Uterus (tissue), 3 donors: ENCODE measurements at regions not wholly inside any gene's neighbourhood (a gene's known extent, or its start where the extent isn't known, plus 50 kb on each side); places are given as distances from the start of the nearest gene placed in this dataset.

Experiments used
- DNase-seq, 2 donors: peaks; one replicate each; pipeline ENCODE4 v3.0.0-alpha.2; 2019 to 2020
- H3K27ac ChIP-seq, 2 donors: fragments of 200-600 bp; sonication (generic); 1 replicate in 1 of 2; 2 replicates in 1 of 2; pipeline ENCODE4 v1.5.1; 2016 to 2018
- H3K27me3 ChIP-seq, 2 donors: fragments of 200-600 bp; sonication (generic); one replicate each; pipeline ENCODE4 v1.5.1; 2018 to 2019; ENCODE audit warnings: control low read depth in 1 of 2
- H3K36me3 ChIP-seq, 2 donors: fragments of 200-600 bp; sonication (generic); one replicate each; pipeline ENCODE4 v1.5.1; 2019; ENCODE audit warnings: control low read depth in 1 of 2
- H3K4me1 ChIP-seq, 2 donors: fragments of 200-600 bp; sonication (generic); one replicate each; pipeline ENCODE4 v1.5.1; 2018 to 2019; ENCODE audit warnings: control low read depth in 1 of 2
- H3K4me3 ChIP-seq, 2 donors: fragments of 200-600 bp; sonication (generic); 1 replicate in 1 of 2; 2 replicates in 1 of 2; pipeline ENCODE4 v1.5.1; 2018 to 2019; ENCODE audit warnings: mild to moderate bottlenecking in 1 of 2
- H3K9me3 ChIP-seq, 2 donors: fragments of 200-600 bp; sonication (generic); one replicate each; pipeline ENCODE4 v1.5.1; 2019; ENCODE audit warnings: control low read depth in 1 of 2
- POLR2A ChIP-seq, 2 donors: fragments of 450-650 bp; IDR thresholded peaks; one replicate each; pipeline ENCODE4 v1.6.1; 2016; ENCODE audit warnings: antibody characterized with exemption in 2 of 2, mild to moderate bottlenecking in 1 of 2, moderate library complexity in 1 of 2
- intact Hi-C: fragments of 100-400 bp; cut with DNase I; formaldehyde crosslinking; loops from one replicate; pipeline ENCODE4 v1.15.1; 2023; ENCODE audit warnings: low total_unique reads
- TF ChIP-seq, protein P1 (sequence below), 4 experiments: fragments of 200-600 bp in 2 of 4; fragments of 450-650 bp in 2 of 4; sonication (generic) in 2 of 4; IDR thresholded peaks; one replicate each; pipeline ENCODE4 v1.5.1; 2016 to 2019; ENCODE audit warnings: antibody characterized with exemption in 4 of 4, mild to moderate bottlenecking in 2 of 4, moderate library complexity in 1 of 4
- donor health status: DM: yes; HTN: yes; CAD: no.

DNA sequence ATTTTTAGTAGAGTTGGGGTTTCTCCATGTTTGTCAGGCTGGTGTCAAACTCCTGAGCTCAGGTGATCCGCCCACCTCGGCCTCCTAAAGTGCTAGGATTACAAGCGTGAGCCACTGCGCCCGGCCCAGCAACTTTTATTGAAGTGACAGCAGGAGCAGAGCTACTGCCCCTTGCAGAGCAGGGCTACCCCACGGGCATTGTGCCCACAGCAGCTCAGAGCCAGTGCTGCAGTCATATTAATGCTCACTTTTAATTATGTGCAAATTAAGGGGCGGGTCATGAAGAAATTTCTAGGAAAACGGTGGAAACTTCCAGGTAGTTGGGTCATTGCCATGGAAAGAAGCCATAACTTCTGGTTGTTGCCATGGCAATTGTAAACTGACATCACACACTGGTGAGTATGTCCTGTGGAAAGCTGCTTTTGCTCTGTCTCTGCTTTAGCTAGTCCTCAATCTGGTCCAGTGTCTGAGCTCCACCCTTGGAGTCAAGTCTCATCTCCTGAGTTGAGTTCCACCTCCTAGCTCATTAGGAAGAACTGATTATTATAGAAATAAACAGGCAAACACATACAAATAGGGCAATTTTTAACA is 127.3 kb upstream of the ADGRL4 start:
- H3K4me3 ChIP-seq, result no peak overlapping the region
- no peaks in the 10 kb centered on the region for H3K4me1 ChIP-seq
- intact Hi-C loops, result no loop called here
- TF ChIP-seq, protein P1, sequence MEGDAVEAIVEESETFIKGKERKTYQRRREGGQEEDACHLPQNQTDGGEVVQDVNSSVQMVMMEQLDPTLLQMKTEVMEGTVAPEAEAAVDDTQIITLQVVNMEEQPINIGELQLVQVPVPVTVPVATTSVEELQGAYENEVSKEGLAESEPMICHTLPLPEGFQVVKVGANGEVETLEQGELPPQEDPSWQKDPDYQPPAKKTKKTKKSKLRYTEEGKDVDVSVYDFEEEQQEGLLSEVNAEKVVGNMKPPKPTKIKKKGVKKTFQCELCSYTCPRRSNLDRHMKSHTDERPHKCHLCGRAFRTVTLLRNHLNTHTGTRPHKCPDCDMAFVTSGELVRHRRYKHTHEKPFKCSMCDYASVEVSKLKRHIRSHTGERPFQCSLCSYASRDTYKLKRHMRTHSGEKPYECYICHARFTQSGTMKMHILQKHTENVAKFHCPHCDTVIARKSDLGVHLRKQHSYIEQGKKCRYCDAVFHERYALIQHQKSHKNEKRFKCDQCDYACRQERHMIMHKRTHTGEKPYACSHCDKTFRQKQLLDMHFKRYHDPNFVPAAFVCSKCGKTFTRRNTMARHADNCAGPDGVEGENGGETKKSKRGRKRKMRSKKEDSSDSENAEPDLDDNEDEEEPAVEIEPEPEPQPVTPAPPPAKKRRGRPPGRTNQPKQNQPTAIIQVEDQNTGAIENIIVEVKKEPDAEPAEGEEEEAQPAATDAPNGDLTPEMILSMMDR (IDR thresholded peaks at IDR 0.05), result no peak
- TF ChIP-seq POLR2A (IDR thresholded peaks at IDR 0.05), result no peak
- H3K9me3 ChIP-seq, result no peaks in the 10 kb centered on the region
- DNase-seq, result no peak
- H3K27me3 ChIP-seq, result no peaks in the 10 kb centered on the region
- H3K36me3 ChIP-seq, result no peaks in the 10 kb centered on the region
- no peak overlapping the region for H3K27ac ChIP-seq

DNA sequence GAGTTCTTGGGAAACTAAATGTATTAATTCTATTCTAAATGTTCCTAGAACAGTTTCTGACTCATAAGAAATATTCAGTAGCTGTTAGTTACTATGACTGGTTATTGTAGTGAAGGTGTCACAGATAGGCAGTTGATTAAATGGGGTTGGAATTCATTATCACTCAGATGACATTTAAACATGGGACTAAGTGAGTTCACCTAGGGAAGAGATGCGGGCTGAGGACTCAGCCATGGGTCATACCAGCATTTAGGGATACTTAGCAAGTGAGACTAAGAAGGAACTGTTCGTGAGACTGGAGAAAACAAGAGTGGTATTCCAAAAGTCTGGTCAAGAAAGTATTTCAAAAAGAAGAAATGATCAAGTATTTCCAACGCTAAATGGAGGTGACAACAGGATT is 125.1 kb upstream of the ADGRL4 start:
- DNase-seq, result no peak
- TF ChIP-seq, protein P1 (IDR thresholded peaks at IDR 0.05), result no peak
- TF ChIP-seq POLR2A (IDR thresholded peaks at IDR 0.05), result no peak
- H3K27ac ChIP-seq, result no peak overlapping the region
- no peaks in the 10 kb centered on the region for H3K36me3 ChIP-seq
- H3K4me1 ChIP-seq, result no peaks in the 10 kb centered on the region
- no peaks in the 10 kb centered on the region for H3K9me3 ChIP-seq
- H3K27me3 ChIP-seq, result no peaks in the 10 kb centered on the region
- intact Hi-C loops, result no loop called here
- H3K4me3 ChIP-seq, result no peak overlapping the region

DNA sequence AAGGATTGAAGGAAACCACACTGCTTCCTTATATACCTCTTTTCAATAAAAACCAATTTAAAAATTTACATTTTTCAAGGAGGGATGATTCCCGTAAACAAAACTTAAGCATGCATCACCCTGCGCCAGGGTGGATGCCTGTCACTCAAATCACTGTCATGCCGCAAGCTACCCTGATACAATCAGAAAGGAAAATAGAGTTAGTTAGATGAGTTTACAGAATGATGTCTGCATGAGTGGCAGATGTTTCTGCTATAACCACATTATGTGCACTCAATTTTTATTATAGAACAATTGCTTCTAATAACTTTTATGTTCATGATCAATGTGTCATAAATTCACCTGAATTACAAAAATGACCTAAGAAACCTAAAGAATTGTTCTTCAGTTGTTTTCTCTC is 123.4 kb upstream of the ADGRL4 start:
- Histone ChIP-seq H3K9me3 (no peaks in the 10 kb centered on the region), H3K27me3 (no peaks in the 10 kb centered on the region), H3K4me3 (no peak overlapping the region), H3K4me1 (no peaks in the 10 kb centered on the region), H3K27ac (no peak overlapping the region), H3K36me3 (no peaks in the 10 kb centered on the region)
- intact Hi-C loops, result no loop called here
- no peak for TF ChIP-seq POLR2A (IDR thresholded peaks at IDR 0.05)
- TF ChIP-seq, protein P1 (IDR thresholded peaks at IDR 0.05), result no peak
- no peak for DNase-seq

DNA sequence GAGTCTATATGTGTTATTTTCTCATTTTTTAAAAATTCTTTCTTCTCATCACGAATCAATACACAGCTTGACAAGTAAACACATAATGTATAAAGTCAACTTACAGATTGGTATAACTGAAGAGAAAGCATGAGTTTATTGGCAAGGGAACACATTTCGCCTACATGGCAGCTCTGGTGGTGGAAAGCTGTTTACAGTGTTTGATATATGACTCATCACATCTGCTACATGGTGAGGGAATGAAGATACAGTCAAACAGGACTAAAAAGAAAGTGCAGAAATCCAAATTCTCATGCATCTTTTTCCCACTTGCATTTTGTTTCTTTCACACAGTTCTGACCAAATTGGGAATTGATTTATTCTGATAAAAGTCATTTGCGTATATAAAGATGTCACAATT is 122.2 kb upstream of the ADGRL4 start:
- no peak overlapping the region for H3K27ac ChIP-seq
- H3K4me3 ChIP-seq, result no peak overlapping the region
- intact Hi-C loops, result no loop called here
- H3K9me3 ChIP-seq, result no peaks in the 10 kb centered on the region
- no peaks in the 10 kb centered on the region for H3K36me3 ChIP-seq
- TF ChIP-seq, protein P1 (IDR thresholded peaks at IDR 0.05), result no peak
- no peak for TF ChIP-seq POLR2A (IDR thresholded peaks at IDR 0.05)
- H3K4me1 ChIP-seq, result no peaks in the 10 kb centered on the region
- no peaks in the 10 kb centered on the region for H3K27me3 ChIP-seq
- DNase-seq, result no peak

DNA sequence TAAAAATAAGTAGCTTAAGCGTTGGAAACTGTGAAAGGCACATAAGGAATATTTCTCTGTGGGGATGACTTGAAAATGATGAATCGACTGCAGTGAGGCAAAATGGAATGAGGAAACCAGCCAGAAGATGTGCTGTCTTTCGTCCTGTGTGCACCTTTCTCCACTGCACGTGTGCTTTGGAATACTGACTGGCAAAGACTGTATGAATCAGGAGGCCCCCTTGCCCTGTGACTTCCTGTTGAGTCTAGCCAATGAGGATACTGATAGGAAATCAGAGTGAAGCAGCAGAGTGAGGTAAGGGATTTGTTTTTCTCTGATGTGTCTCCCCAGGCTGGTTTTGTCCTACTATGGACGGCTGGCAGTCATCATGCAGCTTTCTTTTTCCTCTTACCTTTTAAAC is 118.2 kb upstream of the ADGRL4 start:
- no peak overlapping the region for H3K27ac ChIP-seq
- intact Hi-C loops, result no loop called here
- H3K9me3 ChIP-seq, result peaks cover 0 to 5% of the 10 kb centered on the region in 2 donors
- no peak overlapping the region for H3K4me3 ChIP-seq
- no peaks in the 10 kb centered on the region for H3K36me3 ChIP-seq
- DNase-seq, result no peak
- TF ChIP-seq, protein P1 (IDR thresholded peaks at IDR 0.05), result no peak
- no peak for TF ChIP-seq POLR2A (IDR thresholded peaks at IDR 0.05)
- H3K4me1 ChIP-seq, result no peaks in the 10 kb centered on the region
- H3K27me3 ChIP-seq, result no peaks in the 10 kb centered on the region
